Caco-2 (cell line): ENCODE measurements at regions not wholly inside any gene's neighbourhood (a gene's known extent, or its start where the extent isn't known, plus 50 kb on each side); places are given as distances from the start of the nearest gene placed in this dataset.

Experiments
- BruUV-seq: library from RNA; stranded (reverse); fragments of 400-500 nt; replicated peaks from 2 replicates; lab custom pipeline; 2021; lab: Mats Ljungman, UMichigan
- CTCF ChIA-PET: fragments of 300-600 bp; sonication (Branson Sonifier 250); formaldehyde crosslinking; loops from one replicate; lab custom pipeline; 2022; ENCODE audit warnings: antibody characterized with exemption; lab: Charles Lee
- POLR2A ChIA-PET: fragments of 300-600 bp; sonication (Branson Sonifier 250); formaldehyde crosslinking; loops from one replicate; lab custom pipeline; 2022; ENCODE audit warnings: antibody characterized with exemption; lab: Charles Lee
- DNase-seq, 2 experiments: peaks; one replicate each; pipeline versions ENCODE4 v3.0.0 to v3.0.0-alpha.2; 2020 to 2022
- H3K27me3 ChIP-seq: replicated peaks from 2 replicates; pipeline ENCODE4 v1.6.0; 2011; ENCODE audit warnings: low read length; ENCODE audit not compliant: control insufficient read depth, insufficient read depth
- H3K36me3 ChIP-seq: 2 replicates; pipeline ENCODE4 v1.5.1; 2011; ENCODE audit warnings: low read length; ENCODE audit not compliant: control insufficient read depth, insufficient read depth
- H3K4me1 ChIP-seq: fragments of 250-450 bp; sonication (Bioruptor Pico); 2 replicates; pipeline ENCODE4 v1.5.1; 2020; ENCODE audit warnings: mild to moderate bottlenecking
- H3K4me3 ChIP-seq: 2 replicates; pipeline ENCODE4 v1.5.1; 2011; ENCODE audit warnings: low read depth, mild to moderate bottlenecking, control low read depth, low read length
- H3K9me3 ChIP-seq: fragments of 250-450 bp; sonication (Bioruptor Pico); 2 replicates; pipeline ENCODE4 v1.5.1; 2020; ENCODE audit warnings: mild to moderate bottlenecking, moderate library complexity
- H3K27ac Mint-ChIP-seq: one replicate; pipeline ENCODE4 v1.8.0; 2022; ENCODE audit warnings: mixed read lengths; ENCODE audit not compliant: unreplicated experiment
- H3K27me3 Mint-ChIP-seq: one replicate; pipeline ENCODE4 v1.8.0; 2022; ENCODE audit warnings: mixed read lengths; ENCODE audit not compliant: insufficient read depth, unreplicated experiment
- H3K36me3 Mint-ChIP-seq: one replicate; pipeline ENCODE4 v1.8.0; 2022; ENCODE audit warnings: mild to moderate bottlenecking, mixed read lengths; ENCODE audit not compliant: insufficient read depth, unreplicated experiment
- H3K4me1 Mint-ChIP-seq: one replicate; pipeline ENCODE4 v1.8.0; 2022; ENCODE audit warnings: low read depth, mixed read lengths; ENCODE audit not compliant: unreplicated experiment
- H3K4me3 Mint-ChIP-seq: one replicate; pipeline ENCODE4 v1.8.0; 2022; ENCODE audit warnings: mild to moderate bottlenecking, moderate library complexity, mixed read lengths; ENCODE audit not compliant: unreplicated experiment
- H3K9me3 Mint-ChIP-seq: one replicate; pipeline ENCODE4 v1.8.0; 2022; ENCODE audit warnings: mixed read lengths; ENCODE audit not compliant: unreplicated experiment
- CTCF ChIP-seq, 2 experiments: fragments of 200-600 bp in 1 of 2; IDR thresholded peaks; 1 replicate in 1 of 2; 2 replicates in 1 of 2; pipeline versions ENCODE4 v1.5.1 to v1.8.0; 2011 to 2022; ENCODE audit warnings: antibody characterized with exemption in 1 of 2, control low read depth in 1 of 2, inconsistent platforms in 1 of 2, low read depth in 1 of 2, low read length in 1 of 2, mild to moderate bottlenecking in 1 of 2, moderate library complexity in 1 of 2; ENCODE audit not compliant: insufficient read depth in 1 of 2, severe bottlenecking in 1 of 2, unreplicated experiment in 1 of 2
- intact Hi-C: fragments of 100-400 bp; cut with micrococcal nuclease; formaldehyde crosslinking; loops from one replicate; pipeline ENCODE4 v1.10.0; 2022; ENCODE audit not compliant: unreplicated experiment

- H3K27ac Mint-ChIP-seq = peak overlapping the region; percentile 79
- CTCF ChIA-PET = no interaction called here
- no peaks in the 10 kb centered on the region for H3K9me3 ChIP-seq
These were observed 392.9 kb downstream of the INSC start for GRCh38 chr11:15507592-15507991.

GRCh38 chr11:15509082-15509481 lies 394.4 kb downstream of the INSC start:
- Histone ChIP-seq H3K4me3 (no peak overlapping the region), H3K27me3 (no peaks in the 10 kb centered on the region), H3K4me1 (peaks cover 10% of the 10 kb centered on the region), H3K36me3 (no peaks in the 10 kb centered on the region), H3K9me3 (no peaks in the 10 kb centered on the region)
- TF ChIP-seq CTCF (IDR thresholded peaks at IDR 0.05; ENCODE audit: insufficient read depth in 1 of 2, low read depth in 1 of 2, low read length in 1 of 2, severe bottlenecking in 1 of 2, unreplicated experiment in 1 of 2) = no peak
- Mint-ChIP-seq H3K4me1 (peaks cover 11% of the 10 kb centered on the region), H3K4me3 (no peak overlapping the region), H3K27me3 (peaks cover 3% of the 10 kb centered on the region), H3K27ac (no peak overlapping the region), H3K9me3 (no peaks in the 10 kb centered on the region), H3K36me3 (no peaks in the 10 kb centered on the region)
- POLR2A ChIA-PET = no interaction called here
- BruUV-seq = no TSS peak
- intact Hi-C loops = no loop called here
- no peak for DNase-seq
- CTCF ChIA-PET = no interaction called here

More at GRCh38 chr11:15507592-15507991, 392.9 kb downstream of the INSC start:
- Mint-ChIP-seq H3K27me3 (peaks cover under 1% of the 10 kb centered on the region), H3K4me1 (peaks cover 26% of the 10 kb centered on the region), H3K36me3 (no peaks in the 10 kb centered on the region), H3K4me3 (peak overlapping the region; percentile 52), H3K9me3 (no peaks in the 10 kb centered on the region)
- no TSS peak for BruUV-seq
- Histone ChIP-seq H3K4me3 (no peak overlapping the region), H3K4me1 (peaks cover 23% of the 10 kb centered on the region), H3K36me3 (no peaks in the 10 kb centered on the region), H3K27me3 (no peaks in the 10 kb centered on the region)
- POLR2A ChIA-PET = no interaction called here
- TF ChIP-seq CTCF (IDR thresholded peaks at IDR 0.05; ENCODE audit: insufficient read depth in 1 of 2, low read depth in 1 of 2, low read length in 1 of 2, severe bottlenecking in 1 of 2, unreplicated experiment in 1 of 2) = no peak
- DNase-seq = peak; percentile 62 to 79
- intact Hi-C loops = no loop called here

- no TSS peak for BruUV-seq
- intact Hi-C loops = no loop called here
These were observed 404.5 kb downstream of the INSC start for GRCh38 chr11:15519124-15519791.

More at GRCh38 chr11:15519124-15519791, 404.5 kb downstream of the INSC start:
- Histone ChIP-seq H3K27me3 (no peaks in the 10 kb centered on the region), H3K4me1 (no peaks in the 10 kb centered on the region), H3K9me3 (peaks cover 3% of the 10 kb centered on the region; the same call in 1 of the 2 replicates), H3K36me3 (no peaks in the 10 kb centered on the region), H3K4me3 (no peak overlapping the region)
- peaks cover 13% of the 10 kb centered on the region for H3K9me3 Mint-ChIP-seq
- no peak for DNase-seq
- H3K4me1 Mint-ChIP-seq = no peaks in the 10 kb centered on the region
- POLR2A ChIA-PET = no interaction called here
- H3K27ac Mint-ChIP-seq = no peak overlapping the region
- H3K36me3 Mint-ChIP-seq = no peaks in the 10 kb centered on the region
- CTCF ChIA-PET = no interaction called here
- peaks cover 14% of the 10 kb centered on the region for H3K27me3 Mint-ChIP-seq
- H3K4me3 Mint-ChIP-seq = no peak overlapping the region
- TF ChIP-seq CTCF (IDR thresholded peaks at IDR 0.05; ENCODE audit: insufficient read depth in 1 of 2, low read depth in 1 of 2, low read length in 1 of 2, severe bottlenecking in 1 of 2, unreplicated experiment in 1 of 2) = no peak
